GM19351 (cell line): ENCODE measurements at regions not wholly inside any gene's neighbourhood (a gene's known extent, or its start where the extent isn't known, plus 50 kb on each side); places are given as distances from the start of the nearest gene placed in this dataset.
"Not testable (repeated sequence)": the region's sequence is repeated elsewhere in the genome, so short reads cannot be mapped to it uniquely, and the experiment has no call there.

Experiments used
- ATAC-seq: cut with Tn5 transposase; IDR thresholded peaks from one replicate; pipeline ENCODE4 v1.9.1; 2021; ENCODE audit warnings: mild to moderate bottlenecking, moderate library complexity; ENCODE audit not compliant: unreplicated experiment

GRCh38 chr12:107365703-107366102 lies 272.4 kb upstream of the CRY1 start:
- no peak for ATAC-seq

GRCh38 chr12:107366322-107366721 lies 273.0 kb upstream of the CRY1 start:
- ATAC-seq = no peak

GRCh38 chr12:107368586-107368985 lies 275.2 kb upstream of the CRY1 start:
- no peak for ATAC-seq

- no peak for ATAC-seq
Measured at GRCh38 chr12:107369006-107369405, 275.7 kb upstream of the CRY1 start.

- ATAC-seq = no peak
Measured at GRCh38 chr12:107369679-107370078, 276.3 kb upstream of the CRY1 start.

- ATAC-seq = no peak
Measured at GRCh38 chr12:107372229-107372658, 278.9 kb upstream of the CRY1 start.

- no peak for ATAC-seq
Measured at GRCh38 chr12:107373238-107373809, 280.0 kb upstream of the CRY1 start.

GRCh38 chr12:107374161-107374840 lies 281.0 kb upstream of the CRY1 start:
- no peak for ATAC-seq

- ATAC-seq = no peak
Measured at GRCh38 chr12:107375231-107375630, 281.9 kb upstream of the CRY1 start.

GRCh38 chr12:107377596-107378385 lies 284.4 kb upstream of the CRY1 start:
- no peak for ATAC-seq

GRCh38 chr12:107378609-107379008 lies 285.3 kb upstream of the CRY1 start:
- ATAC-seq = no peak

- ATAC-seq = not testable (repeated sequence)
Measured at GRCh38 chr12:107379142-107379851, 285.9 kb upstream of the CRY1 start.

- ATAC-seq = no peak
Measured at GRCh38 chr12:107379852-107380567, 286.7 kb upstream of the CRY1 start.

- no peak for ATAC-seq
Measured at GRCh38 chr12:107384645-107385044, 291.3 kb upstream of the CRY1 start.

GRCh38 chr12:107385509-107385908 lies 292.2 kb upstream of the CRY1 start:
- no peak for ATAC-seq

- ATAC-seq = no peak
Measured at GRCh38 chr12:107386569-107386968, 293.2 kb upstream of the CRY1 start.

- no peak for ATAC-seq
Measured at GRCh38 chr12:107388263-107388662, 294.9 kb upstream of the CRY1 start.

GRCh38 chr12:107390414-107390813 lies 295.2 kb upstream of the PWP1 start:
- ATAC-seq = no peak

- no peak for ATAC-seq
Measured at GRCh38 chr12:107393043-107393717, 292.4 kb upstream of the PWP1 start.

- no peak for ATAC-seq
Measured at GRCh38 chr12:107394693-107395092, 290.9 kb upstream of the PWP1 start.
